AML-193 (cell line): ENCODE measurements at regions not wholly inside any gene's neighbourhood (a gene's known extent, or its start where the extent isn't known, plus 50 kb on each side); places are given as distances from the start of the nearest gene placed in this dataset.

Experiments used
- DNase-seq, 2 experiments: peaks; one replicate each; lab custom pipeline; 2025; lab: John Stamatoyannopoulos, UW

DNA sequence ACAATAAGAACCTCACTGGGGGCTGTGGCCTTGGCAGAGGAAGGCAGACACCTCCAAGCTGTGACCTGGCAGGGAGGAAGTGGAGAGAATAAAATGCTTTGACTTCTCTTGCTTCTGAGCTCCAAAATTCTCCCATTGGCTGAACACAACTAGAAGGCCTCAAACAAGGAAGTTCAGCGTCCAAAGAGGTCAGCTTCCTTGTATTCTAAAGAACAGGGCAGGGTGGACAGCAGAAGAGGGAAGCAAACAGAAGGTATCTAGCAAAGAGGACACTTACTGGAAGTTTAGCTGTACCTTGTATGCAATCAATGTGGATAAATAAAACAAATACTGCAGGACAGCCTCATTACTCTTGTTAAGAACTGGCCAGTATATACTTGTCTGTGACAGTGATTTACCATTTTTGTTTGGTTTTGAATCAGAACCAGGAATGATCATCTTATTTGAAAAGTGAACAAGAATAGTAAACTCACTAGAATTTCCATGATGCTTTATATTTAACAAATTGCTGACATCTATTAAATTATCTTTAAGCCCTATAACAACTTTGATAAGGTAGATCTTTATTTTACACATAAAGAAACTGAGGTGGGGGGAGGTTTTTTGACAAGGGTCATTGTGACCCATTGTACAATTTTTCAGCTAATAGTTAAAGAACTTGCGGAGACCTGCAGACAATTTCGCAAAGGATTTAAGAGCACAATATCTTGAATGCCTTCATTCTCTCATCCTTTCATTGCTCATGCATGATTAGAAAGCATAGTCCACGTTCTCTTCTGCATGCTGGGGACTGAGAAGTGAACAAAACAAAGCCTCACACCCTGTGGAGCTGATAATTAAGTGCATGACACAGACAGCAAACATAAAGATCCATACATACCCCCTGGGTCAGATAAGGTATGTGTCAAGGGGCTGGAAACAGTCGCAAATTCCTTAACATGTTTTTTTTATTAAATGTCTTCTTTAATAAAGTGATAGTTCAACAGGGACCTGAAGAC lies 1448.0 kb downstream of the AACS start:
- no peak for DNase-seq

- no peak for DNase-seq
These were observed 1453.5 kb downstream of the AACS start for GRCh38 chr12:126518596-126519200.

- DNase-seq, result no peak
These were observed 1454.6 kb downstream of the AACS start for GRCh38 chr12:126519833-126520232.

GRCh38 chr12:126523891-126524290 lies 1458.7 kb downstream of the AACS start:
- DNase-seq, result no peak

GRCh38 chr12:126534495-126534894 lies 1469.3 kb downstream of the AACS start:
- no peak for DNase-seq

GRCh38 chr12:126534942-126535341 lies 1469.7 kb downstream of the AACS start:
- DNase-seq, result no peak

DNA sequence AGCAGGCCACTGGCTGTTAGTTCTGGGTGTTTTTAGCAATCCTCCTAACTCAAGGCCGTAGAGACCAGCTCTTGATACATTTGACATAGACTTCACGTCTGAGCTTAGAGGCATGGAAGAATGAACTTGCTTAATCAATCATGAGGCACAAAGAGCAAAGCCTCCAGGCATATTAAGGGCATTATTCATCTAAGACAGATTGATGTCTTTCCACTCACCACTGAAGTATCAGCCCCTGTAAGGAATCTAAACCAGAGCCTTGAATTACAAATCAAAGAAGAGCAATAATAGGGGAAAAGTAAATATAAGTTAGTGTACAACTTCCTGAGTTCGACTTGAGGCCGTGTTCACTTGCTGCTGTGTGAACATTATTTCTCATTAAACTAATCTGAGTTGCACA lies 1470.7 kb downstream of the AACS start:
- DNase-seq, result no peak

- no peak for DNase-seq
These were observed 1472.8 kb downstream of the AACS start for GRCh38 chr12:126537961-126538530.

- DNase-seq, result no peak
These were observed 1473.7 kb downstream of the AACS start for GRCh38 chr12:126538888-126539287.

GRCh38 chr12:126545411-126545810 lies 1480.2 kb downstream of the AACS start:
- DNase-seq, result no peak

DNA sequence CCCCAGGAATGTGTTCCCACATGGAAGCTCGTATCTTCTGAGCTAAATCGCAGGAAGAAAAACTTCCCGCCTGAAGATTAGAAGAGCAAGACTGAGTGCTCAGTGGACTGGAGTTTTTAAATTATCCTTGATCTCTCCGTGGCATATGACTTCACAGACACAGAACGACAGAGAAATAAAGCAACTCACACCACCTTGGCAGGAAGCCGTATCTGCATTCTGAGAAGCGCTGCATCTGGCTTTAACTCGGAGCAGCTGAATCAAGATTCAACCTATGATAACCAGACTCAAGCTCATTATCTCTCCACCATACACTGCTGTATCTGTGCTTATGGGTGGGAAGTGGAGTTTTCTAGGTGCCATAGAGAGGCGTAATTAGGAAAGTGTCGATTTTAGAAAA lies 1482.7 kb downstream of the AACS start:
- DNase-seq, result no peak

DNA sequence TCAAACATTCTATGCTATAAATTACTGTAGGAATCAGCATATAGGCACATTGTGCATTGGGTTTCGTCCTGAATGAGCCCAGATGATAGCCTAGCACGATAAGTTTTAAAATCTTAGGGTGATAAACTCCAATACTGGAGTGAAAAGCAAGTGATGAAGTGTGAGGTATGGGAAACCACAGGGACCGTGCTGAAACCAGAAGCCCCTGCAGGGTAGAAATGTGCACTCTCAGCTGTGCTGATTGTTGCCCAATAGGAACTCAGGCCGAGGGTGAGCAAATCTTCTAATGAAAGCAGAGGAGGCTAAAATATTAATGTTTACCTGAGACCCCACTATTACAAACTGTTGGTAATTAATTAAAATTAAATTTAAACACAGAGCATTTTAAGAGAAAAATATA lies 1486.6 kb downstream of the AACS start:
- DNase-seq, result no peak

GRCh38 chr12:126554625-126555024 lies 1489.4 kb downstream of the AACS start:
- no peak for DNase-seq

DNA sequence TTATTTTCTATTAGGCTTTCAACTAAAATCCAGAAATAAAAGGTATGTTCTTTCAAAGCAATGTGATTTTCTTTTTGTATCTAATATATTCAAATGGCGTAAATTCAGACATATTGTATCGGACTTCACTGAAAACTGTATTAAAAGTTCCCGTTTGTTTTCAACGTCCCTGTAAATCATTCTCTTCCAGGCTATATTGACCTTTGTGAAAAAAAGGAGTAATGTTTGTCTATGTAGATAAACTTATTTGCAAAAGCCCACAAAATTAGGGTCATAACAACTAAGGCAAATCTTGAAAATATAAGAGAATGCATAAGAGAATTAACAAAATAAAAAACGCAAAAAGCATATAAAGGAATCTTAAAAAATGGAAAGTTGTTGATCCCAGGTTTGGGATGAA lies 1492.4 kb downstream of the AACS start:
- no peak for DNase-seq

DNA sequence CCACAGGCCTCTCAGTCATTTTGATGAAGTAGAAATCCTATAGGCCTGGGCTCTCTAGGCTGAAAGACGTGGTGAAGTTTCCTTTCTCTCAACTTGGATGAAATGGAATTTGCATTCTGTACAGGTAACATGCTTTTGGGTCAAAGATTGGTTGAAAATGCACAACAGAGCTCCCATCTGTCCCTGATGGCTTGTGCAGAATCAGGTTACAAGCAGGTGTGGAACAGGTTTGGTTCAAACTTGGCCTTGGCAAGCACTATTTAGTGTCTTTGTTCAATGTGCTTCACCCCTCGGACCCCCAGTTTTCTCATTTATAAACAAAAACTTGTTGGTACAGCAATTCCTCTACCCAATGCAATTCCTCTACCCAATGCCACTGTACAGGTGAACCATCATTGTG lies 1493.0 kb downstream of the AACS start:
- no peak for DNase-seq

GRCh38 chr12:126558810-126559209 lies 1493.6 kb downstream of the AACS start:
- DNase-seq, result no peak

- DNase-seq, result no peak
These were observed 1501.8 kb downstream of the AACS start for GRCh38 chr12:126567016-126567415.

DNA sequence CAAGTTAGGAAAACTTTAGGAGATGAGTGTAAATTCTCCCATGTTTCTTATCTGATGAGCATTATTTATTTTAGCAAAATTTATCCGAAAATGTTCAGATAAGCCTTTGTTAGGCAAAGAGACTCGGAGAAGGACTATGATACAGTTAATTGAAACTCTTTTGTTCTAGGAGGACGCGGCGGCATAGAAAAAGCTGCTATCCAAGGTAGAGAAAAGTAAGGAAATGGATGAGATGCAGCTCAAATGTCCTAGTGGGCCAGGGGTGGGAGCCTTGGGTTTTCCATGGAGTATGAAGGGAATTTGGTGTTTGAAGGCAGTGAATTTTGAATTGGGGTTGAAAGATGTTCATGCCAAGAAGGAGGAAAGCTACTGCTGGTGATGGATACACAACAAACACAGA lies 1504.5 kb downstream of the AACS start:
- no peak for DNase-seq

DNA sequence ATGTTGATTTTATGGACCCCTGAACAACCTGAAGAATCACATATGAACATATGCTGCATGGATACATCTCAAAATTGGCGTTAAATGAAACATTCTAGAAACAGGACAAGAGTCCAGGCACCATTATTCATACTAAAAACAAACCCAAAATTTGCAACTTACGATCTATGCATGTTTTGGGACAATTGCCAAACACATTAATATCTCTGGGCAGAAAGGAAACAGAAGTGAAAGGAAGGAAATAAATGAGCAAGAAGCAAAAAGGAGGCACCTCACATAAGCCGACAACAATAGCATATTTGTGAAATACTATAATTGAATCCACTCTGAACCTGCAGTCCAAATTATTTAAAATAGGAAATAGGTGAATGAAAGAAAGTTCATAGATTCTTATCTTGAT lies 1505.3 kb downstream of the AACS start:
- no peak for DNase-seq

DNA sequence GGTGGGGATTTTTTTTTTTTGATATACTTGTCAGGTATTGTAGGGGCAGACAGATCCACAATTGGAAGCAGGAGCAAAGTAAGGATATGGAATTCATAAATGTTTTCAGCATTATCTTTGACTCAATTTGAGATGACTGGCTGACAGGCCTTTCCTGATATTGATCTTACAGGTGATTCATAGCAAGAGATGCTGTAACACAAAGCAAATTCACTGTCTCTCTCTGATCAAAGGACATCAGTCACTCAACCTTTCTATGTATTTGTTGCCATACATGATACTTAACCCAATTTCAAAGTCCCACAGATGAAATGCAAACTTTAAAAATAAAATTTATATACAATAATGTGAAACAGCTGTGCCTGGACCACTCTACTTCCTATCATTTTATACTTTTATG lies 1506.9 kb downstream of the AACS start:
- no peak for DNase-seq

DNA sequence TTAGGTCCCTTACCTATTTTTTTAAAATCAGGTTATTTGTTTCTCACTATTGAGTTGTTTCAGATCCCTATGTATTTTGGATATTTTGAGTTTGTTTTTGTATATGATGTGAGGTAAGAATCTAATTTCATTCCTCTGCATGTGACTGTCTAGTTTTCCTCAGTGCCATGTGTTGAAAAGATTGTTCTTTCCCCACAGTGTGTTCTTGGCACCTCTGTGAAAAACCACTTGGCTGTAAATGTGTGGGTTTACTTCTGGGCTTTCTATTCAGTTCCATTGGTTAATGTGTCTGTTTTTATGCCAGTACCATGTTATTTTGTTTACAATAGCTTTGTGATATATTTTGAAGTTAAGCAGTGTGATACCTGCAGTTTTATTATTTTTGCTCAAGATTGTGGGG lies 1516.4 kb downstream of the AACS start:
- no peak for DNase-seq

DNA sequence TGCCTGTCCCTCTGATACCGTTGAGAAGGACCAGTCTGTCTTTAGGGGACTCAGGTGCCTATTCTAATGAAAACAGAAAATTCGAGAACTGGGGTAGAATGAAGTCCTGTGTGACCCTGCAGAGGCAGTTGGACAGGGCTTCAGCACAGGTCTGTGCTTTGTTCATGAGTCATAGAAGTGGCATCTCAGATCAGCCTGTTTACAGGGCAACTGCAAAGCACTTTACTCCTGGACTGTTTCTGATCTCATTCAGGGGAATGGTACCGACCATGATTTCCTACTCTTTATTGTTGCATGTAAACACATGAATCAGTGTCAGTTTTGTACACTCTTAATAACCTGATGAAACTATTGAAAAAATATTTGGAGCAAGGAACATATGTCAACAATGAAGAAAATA lies 1517.0 kb downstream of the AACS start:
- DNase-seq, result no peak

GRCh38 chr12:126588586-126589249 lies 1523.5 kb downstream of the AACS start:
- no peak for DNase-seq
